Esophagus muscularis mucosa (tissue), 4 donors: ENCODE measurements at regions not wholly inside any gene's neighbourhood (a gene's known extent, or its start where the extent isn't known, plus 50 kb on each side); places are given as distances from the start of the nearest gene placed in this dataset.

ENCODE experiments used
- DNase-seq: peaks from one replicate; pipeline ENCODE4 v3.0.0-alpha.2; 2017; ENCODE audit errors: extremely low spot score
- H3K27ac ChIP-seq, 4 donors: fragments of 200-600 bp; sonication (generic); replicated peaks in 1 of 4; 1 replicate in 3 of 4; 2 replicates in 1 of 4; pipeline ENCODE4 v1.5.1; 2016 to 2019; ENCODE audit warnings: mild to moderate bottlenecking in 1 of 4
- H3K27me3 ChIP-seq, 4 donors: fragments of 200-600 bp; sonication (generic); one replicate each; pipeline versions ENCODE4 v1.5.1 to v1.6.0; 2016 to 2019
- H3K36me3 ChIP-seq, 4 donors: fragments of 200-600 bp; sonication (generic); one replicate each; pipeline ENCODE4 v1.5.1; 2016 to 2019
- H3K4me1 ChIP-seq, 4 donors: fragments of 200-600 bp; sonication (generic); one replicate each; pipeline ENCODE4 v1.5.1; 2016 to 2019
- H3K4me3 ChIP-seq, 4 donors: fragments of 200-600 bp; sonication (generic); 1 replicate in 2 of 4; 2 replicates in 2 of 4; pipeline ENCODE4 v1.5.1; 2016 to 2019; ENCODE audit warnings: mild to moderate bottlenecking in 4 of 4, moderate library complexity in 1 of 4
- H3K9me3 ChIP-seq, 4 donors: fragments of 200-600 bp; sonication (generic); 1 replicate in 3 of 4; 2 replicates in 1 of 4; pipeline ENCODE4 v1.5.1; 2016 to 2019
- EP300 ChIP-seq: sonication (generic); formaldehyde crosslinking; IDR thresholded peaks from one replicate; pipeline ENCODE4 v1.6.1; 2017; ENCODE audit warnings: antibody characterized with exemption
- POLR2A ChIP-seq: fragments of 450-650 bp; IDR thresholded peaks from one replicate; pipeline ENCODE4 v1.6.1; 2017; ENCODE audit warnings: antibody characterized with exemption, moderate library complexity, mild to moderate bottlenecking, low read depth
- POLR2AphosphoS5 ChIP-seq, 2 donors: sonication (generic); formaldehyde crosslinking; IDR thresholded peaks; one replicate each; pipeline ENCODE4 v1.6.1; 2017; ENCODE audit warnings: antibody characterized with exemption in 2 of 2
- WGBS: methylation state at CpG from one replicate; pipeline ENCODE4 v1.1.5; 2018; 5-methylcytosine and 5-hydroxymethylcytosine counted together
- intact Hi-C: fragments of 100-400 bp; cut with DNase I; formaldehyde crosslinking; loops from one replicate; pipeline ENCODE4 v1.15.1; 2023
- TF ChIP-seq, protein P1 (sequence below), 3 experiments: fragments of 200-600 bp in 2 of 3; fragments of 450-650 bp in 1 of 3; sonication (generic) in 2 of 3; IDR thresholded peaks; one replicate each; pipeline ENCODE4 v1.5.1; 2017 to 2019; ENCODE audit warnings: antibody characterized with exemption in 3 of 3, mild to moderate bottlenecking in 2 of 3, moderate library complexity in 1 of 3

- TF ChIP-seq EP300: no peak
- Histone ChIP-seq H3K4me1 (peaks cover 4 to 15% (median 10%) of the 10 kb centered on the region in 4 donors), H3K36me3 (no peaks in the 10 kb centered on the region), H3K9me3 (no peaks in the 10 kb centered on the region), H3K4me3 (no peak overlapping the region), H3K27me3 (no peaks in the 10 kb centered on the region), H3K27ac (no peak overlapping the region)
- 97% methylated on average over 6 of the region's 6 CpGs for WGBS
- intact Hi-C loops: no loop called here
- no peak for DNase-seq
Measured at GRCh38 chr10:78280604-78281003, 246.9 kb downstream of the RPS24 start.

DNA sequence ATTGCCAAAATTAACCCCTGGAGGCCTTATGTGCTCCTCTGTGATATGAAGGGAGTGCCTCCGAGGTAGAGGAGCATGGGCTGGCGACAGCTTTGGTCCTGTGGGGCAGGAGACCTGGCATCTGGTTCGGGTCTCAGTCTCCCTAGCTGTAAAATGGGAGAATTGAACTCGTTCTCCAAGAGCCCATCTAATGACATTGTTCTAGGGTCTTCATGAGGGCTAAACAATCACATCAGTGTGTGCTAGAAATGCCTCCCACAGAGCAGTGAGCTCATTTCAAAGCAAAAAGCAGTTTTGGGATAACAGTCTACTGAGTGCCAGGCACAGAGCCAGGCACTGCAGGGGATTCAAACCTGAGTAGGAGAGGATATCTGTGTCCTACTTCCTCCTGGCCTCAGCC lies 248.0 kb downstream of the RPS24 start:
- H3K9me3 ChIP-seq: no peaks in the 10 kb centered on the region
- DNase-seq: no peak
- peaks cover 4 to 23% (median 17%) of the 10 kb centered on the region in 4 donors for H3K4me1 ChIP-seq
- H3K36me3 ChIP-seq: no peaks in the 10 kb centered on the region
- TF ChIP-seq POLR2A (no peak), EP300 (no peak), POLR2AphosphoS5 (IDR thresholded peaks at IDR 0.05) (no peak)
- TF ChIP-seq, protein P1, sequence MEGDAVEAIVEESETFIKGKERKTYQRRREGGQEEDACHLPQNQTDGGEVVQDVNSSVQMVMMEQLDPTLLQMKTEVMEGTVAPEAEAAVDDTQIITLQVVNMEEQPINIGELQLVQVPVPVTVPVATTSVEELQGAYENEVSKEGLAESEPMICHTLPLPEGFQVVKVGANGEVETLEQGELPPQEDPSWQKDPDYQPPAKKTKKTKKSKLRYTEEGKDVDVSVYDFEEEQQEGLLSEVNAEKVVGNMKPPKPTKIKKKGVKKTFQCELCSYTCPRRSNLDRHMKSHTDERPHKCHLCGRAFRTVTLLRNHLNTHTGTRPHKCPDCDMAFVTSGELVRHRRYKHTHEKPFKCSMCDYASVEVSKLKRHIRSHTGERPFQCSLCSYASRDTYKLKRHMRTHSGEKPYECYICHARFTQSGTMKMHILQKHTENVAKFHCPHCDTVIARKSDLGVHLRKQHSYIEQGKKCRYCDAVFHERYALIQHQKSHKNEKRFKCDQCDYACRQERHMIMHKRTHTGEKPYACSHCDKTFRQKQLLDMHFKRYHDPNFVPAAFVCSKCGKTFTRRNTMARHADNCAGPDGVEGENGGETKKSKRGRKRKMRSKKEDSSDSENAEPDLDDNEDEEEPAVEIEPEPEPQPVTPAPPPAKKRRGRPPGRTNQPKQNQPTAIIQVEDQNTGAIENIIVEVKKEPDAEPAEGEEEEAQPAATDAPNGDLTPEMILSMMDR (IDR thresholded peaks at IDR 0.05): no peak
- no peak overlapping the region for H3K4me3 ChIP-seq
- intact Hi-C loops: no loop called here
- 90% methylated on average over 4 of the region's 4 CpGs for WGBS
- H3K27ac ChIP-seq: no peak overlapping the region
- no peaks in the 10 kb centered on the region for H3K27me3 ChIP-seq

DNA sequence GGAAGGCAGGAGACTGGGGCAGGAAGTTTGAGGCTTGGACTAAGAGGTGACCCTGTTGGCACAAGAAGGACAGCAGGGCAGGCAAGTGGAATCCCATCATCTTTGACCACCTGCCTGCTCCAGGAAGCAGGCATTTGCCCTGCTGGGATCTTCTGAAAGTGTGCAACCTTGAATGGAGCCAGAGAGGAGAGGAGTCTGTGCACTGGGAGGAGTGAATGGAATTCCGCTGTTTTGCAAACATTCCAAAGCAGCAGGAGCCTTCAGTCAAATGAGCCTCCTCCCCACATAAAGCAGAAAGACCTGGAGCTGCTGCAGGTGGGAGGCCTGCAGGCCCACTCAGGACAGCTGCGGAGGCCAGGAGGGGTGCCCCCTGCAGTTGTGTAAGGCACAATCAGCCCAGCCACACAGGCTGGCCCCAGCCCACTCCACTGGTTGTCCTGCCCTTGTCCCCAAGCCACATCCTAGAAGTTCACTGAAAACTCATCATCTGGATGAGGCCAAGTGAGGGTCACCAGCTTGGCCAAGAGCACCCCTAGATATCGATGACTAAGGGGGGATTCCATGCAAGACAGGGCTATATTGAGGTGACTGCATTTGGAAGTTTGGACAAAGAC lies 249.5 kb downstream of the RPS24 start:
- intact Hi-C loops: no loop called here
- Histone ChIP-seq H3K27ac (no peak overlapping the region), H3K36me3 (no peaks in the 10 kb centered on the region), H3K9me3 (no peaks in the 10 kb centered on the region), H3K27me3 (no peaks in the 10 kb centered on the region), H3K4me1 (peaks cover 0 to 18% (median 13%) of the 10 kb centered on the region in 4 donors), H3K4me3 (no peak overlapping the region)
- TF ChIP-seq EP300: no peak
- no peak for TF ChIP-seq POLR2AphosphoS5 (IDR thresholded peaks at IDR 0.05)
- TF ChIP-seq, protein P1 (IDR thresholded peaks at IDR 0.05): no peak
- no peak for TF ChIP-seq POLR2A
- no peak for DNase-seq
- no CpG with 5 or more reads among the region's 3 CpGs for WGBS

GRCh38 chr10:78284381-78284780 lies 250.7 kb downstream of the RPS24 start:
- intact Hi-C loops: no loop called here
- Histone ChIP-seq H3K36me3 (no peaks in the 10 kb centered on the region), H3K4me3 (no peak overlapping the region), H3K4me1 (peaks cover 0 to 15% (median 13%) of the 10 kb centered on the region in 4 donors), H3K27me3 (no peaks in the 10 kb centered on the region), H3K27ac (no peak overlapping the region), H3K9me3 (no peaks in the 10 kb centered on the region)
- TF ChIP-seq POLR2AphosphoS5 (IDR thresholded peaks at IDR 0.05) (no peak), EP300 (no peak), POLR2A (no peak)
- TF ChIP-seq, protein P1 (IDR thresholded peaks at IDR 0.05): no peak
- WGBS: 90% methylated on average over 3 of the region's 4 CpGs
- DNase-seq: no peak

DNA sequence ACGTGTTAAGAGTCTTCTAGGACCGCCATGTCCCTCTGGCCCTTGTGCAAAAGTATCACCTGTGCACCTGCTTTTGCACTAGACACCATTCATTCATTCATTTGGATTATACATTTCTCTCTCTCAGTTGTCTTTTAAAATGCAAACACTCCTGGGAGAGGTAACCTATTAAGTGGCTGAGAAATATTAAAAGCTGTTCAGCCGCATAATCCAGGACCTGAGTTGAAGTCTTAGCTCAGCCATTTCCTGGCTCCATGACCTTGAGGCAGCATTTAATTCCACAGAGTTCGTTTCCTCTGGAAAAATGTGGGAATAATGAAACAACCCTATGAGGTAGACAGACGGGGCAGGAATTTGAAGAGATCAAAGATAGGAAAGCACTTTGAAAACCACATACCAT lies 251.6 kb downstream of the RPS24 start:
- Histone ChIP-seq H3K27ac (no peak overlapping the region), H3K36me3 (no peaks in the 10 kb centered on the region), H3K4me1 (peaks cover 0 to 15% (median 13%) of the 10 kb centered on the region in 4 donors), H3K9me3 (no peaks in the 10 kb centered on the region), H3K27me3 (no peaks in the 10 kb centered on the region), H3K4me3 (no peak overlapping the region)
- WGBS: 86% methylated on average over 5 of the region's 5 CpGs
- intact Hi-C loops: no loop called here
- TF ChIP-seq POLR2A (no peak), POLR2AphosphoS5 (IDR thresholded peaks at IDR 0.05) (no peak), EP300 (no peak)
- TF ChIP-seq, protein P1 (IDR thresholded peaks at IDR 0.05): no peak
- no peak for DNase-seq
